ENCODE measurements at regions not wholly inside any gene's neighbourhood (a gene's known extent, or its start where the extent isn't known, plus 50 kb on each side); places are given as distances from the start of the nearest gene placed in this dataset.
A peak's percentile ranks its signal among the peaks of the same experiment; 100 is the strongest.

DNA sequence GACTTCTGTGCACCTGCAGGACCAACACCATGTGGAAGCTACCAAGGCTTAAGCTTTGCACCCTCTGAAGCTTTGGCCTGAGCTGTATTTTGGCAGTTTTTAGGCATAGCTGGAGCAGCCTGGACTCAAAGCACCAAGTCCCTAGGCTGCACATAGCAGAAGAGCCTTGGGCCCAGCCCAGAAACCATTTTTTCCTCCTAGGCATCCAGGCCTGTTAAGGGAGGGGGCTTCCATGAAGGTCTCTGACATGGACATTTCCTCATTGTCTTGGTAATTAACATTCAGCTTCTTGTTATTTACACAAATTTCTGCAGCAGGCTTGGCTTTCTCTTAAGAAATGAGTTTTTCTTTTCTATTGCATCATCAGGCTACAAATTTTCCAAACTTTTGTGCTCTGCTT, 475.8 kb upstream of the FLRT2 start:
- TF ChIP-seq, protein P1, sequence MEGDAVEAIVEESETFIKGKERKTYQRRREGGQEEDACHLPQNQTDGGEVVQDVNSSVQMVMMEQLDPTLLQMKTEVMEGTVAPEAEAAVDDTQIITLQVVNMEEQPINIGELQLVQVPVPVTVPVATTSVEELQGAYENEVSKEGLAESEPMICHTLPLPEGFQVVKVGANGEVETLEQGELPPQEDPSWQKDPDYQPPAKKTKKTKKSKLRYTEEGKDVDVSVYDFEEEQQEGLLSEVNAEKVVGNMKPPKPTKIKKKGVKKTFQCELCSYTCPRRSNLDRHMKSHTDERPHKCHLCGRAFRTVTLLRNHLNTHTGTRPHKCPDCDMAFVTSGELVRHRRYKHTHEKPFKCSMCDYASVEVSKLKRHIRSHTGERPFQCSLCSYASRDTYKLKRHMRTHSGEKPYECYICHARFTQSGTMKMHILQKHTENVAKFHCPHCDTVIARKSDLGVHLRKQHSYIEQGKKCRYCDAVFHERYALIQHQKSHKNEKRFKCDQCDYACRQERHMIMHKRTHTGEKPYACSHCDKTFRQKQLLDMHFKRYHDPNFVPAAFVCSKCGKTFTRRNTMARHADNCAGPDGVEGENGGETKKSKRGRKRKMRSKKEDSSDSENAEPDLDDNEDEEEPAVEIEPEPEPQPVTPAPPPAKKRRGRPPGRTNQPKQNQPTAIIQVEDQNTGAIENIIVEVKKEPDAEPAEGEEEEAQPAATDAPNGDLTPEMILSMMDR (IDR thresholded peaks at IDR 0.05): no peak
- TF ChIP-seq POLR2A (IDR thresholded peaks at IDR 0.05): no peak
- no peak for TF ChIP-seq EP300 (IDR thresholded peaks at IDR 0.05)
- TF ChIP-seq POLR2AphosphoS5 (IDR thresholded peaks at IDR 0.05): no peak
- no peaks in the 10 kb centered on the region for H3K4me1 ChIP-seq
- DNase-seq: no peak
- no peak overlapping the region for H3K4me3 ChIP-seq
- no peak for ATAC-seq (ENCODE audit: low FRiP score in 2 of 2)
- H3K27me3 ChIP-seq: no peaks in the 10 kb centered on the region
- peaks cover 0 to 12% (median 9%) of the 10 kb centered on the region in 4 donors for H3K9me3 ChIP-seq
- H3K36me3 ChIP-seq: no peaks in the 10 kb centered on the region
- no peak overlapping the region for H3K27ac ChIP-seq

- WGBS, 2 donors: 75 to 80% methylated on average over 1 of the region's 1 CpG
- ATAC-seq (ENCODE audit: low FRiP score in 2 of 2) (no peak), DNase-seq (no peak)
- TF ChIP-seq POLR2AphosphoS5 (IDR thresholded peaks at IDR 0.05): no peak
- TF ChIP-seq, protein P1 (IDR thresholded peaks at IDR 0.05): no peak
- no peak for TF ChIP-seq POLR2A (IDR thresholded peaks at IDR 0.05)
- TF ChIP-seq EP300 (IDR thresholded peaks at IDR 0.05): no peak
- Histone ChIP-seq H3K4me3 (no peak overlapping the region), H3K9me3 (peaks cover 0 to 12% (median 9%) of the 10 kb centered on the region in 4 donors), H3K36me3 (no peaks in the 10 kb centered on the region), H3K27ac (no peak overlapping the region), H3K27me3 (no peaks in the 10 kb centered on the region), H3K4me1 (no peaks in the 10 kb centered on the region)
Measured at GRCh38 chr14:85056267-85056666, 473.7 kb upstream of the FLRT2 start.

DNA sequence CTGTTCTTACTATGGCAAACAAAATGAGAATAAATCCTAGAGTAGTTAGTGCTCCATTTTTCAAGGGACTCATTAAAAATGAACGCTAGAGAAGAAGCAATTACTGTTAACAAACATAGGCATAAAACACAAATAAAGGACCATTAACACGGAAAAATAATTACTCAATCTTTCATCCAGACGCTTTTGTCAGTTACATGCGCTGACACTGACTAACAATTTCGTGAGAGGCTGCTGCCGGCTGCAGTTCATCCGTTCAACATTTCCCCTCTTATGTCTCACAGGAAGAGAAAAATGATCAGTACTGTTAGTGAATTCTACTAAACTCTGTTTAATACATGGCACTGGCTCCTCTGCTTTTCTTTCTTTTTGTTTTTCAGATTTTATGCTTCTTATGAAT, 472.7 kb upstream of the FLRT2 start:
- peaks cover 0 to 12% (median 9%) of the 10 kb centered on the region in 4 donors for H3K9me3 ChIP-seq
- no peak overlapping the region for H3K27ac ChIP-seq
- H3K4me1 ChIP-seq: no peaks in the 10 kb centered on the region
- TF ChIP-seq, protein P1 (IDR thresholded peaks at IDR 0.05): no peak
- no peak for TF ChIP-seq POLR2A (IDR thresholded peaks at IDR 0.05)
- TF ChIP-seq POLR2AphosphoS5 (IDR thresholded peaks at IDR 0.05): no peak
- no peak for TF ChIP-seq EP300 (IDR thresholded peaks at IDR 0.05)
- no peaks in the 10 kb centered on the region for H3K27me3 ChIP-seq
- no peaks in the 10 kb centered on the region for H3K36me3 ChIP-seq
- ATAC-seq (ENCODE audit: low FRiP score in 2 of 2): no peak
- DNase-seq: no peak
- WGBS, 2 donors: 54 to 70% methylated on average over 7 of the region's 7 CpGs
- no peak overlapping the region for H3K4me3 ChIP-seq

DNA sequence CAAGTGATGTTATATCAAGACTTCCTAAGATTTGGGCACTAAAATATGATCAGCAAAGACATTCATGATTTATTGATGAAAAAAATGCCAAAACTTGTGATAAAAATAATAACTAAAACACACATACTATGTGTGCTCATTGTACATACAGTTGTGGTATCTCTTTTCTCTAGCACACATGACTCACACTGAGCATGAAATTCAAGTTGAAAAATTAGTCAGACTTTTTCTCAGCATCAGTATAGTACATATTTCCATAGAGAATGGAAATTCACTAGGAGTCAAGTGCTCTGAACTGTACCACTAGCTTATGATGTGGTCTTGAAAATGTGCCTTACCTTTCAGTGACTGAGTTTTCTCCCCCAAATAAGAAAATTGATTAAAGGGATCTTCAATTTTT, 471.8 kb upstream of the FLRT2 start:
- no peaks in the 10 kb centered on the region for H3K4me1 ChIP-seq
- H3K4me3 ChIP-seq: no peak overlapping the region
- TF ChIP-seq, protein P1 (IDR thresholded peaks at IDR 0.05): no peak
- TF ChIP-seq POLR2AphosphoS5 (IDR thresholded peaks at IDR 0.05) (no peak), POLR2A (IDR thresholded peaks at IDR 0.05) (no peak), EP300 (IDR thresholded peaks at IDR 0.05) (no peak)
- H3K27me3 ChIP-seq: no peaks in the 10 kb centered on the region
- DNase-seq (no peak), ATAC-seq (ENCODE audit: low FRiP score in 2 of 2) (no peak)
- no peak overlapping the region for H3K27ac ChIP-seq
- H3K9me3 ChIP-seq: peaks cover 0 to 12% (median 9%) of the 10 kb centered on the region in 4 donors
- H3K36me3 ChIP-seq: no peaks in the 10 kb centered on the region

GRCh38 chr14:85060121-85060520, 469.8 kb upstream of the FLRT2 start:
- TF ChIP-seq POLR2A (IDR thresholded peaks at IDR 0.05) (no peak), POLR2AphosphoS5 (IDR thresholded peaks at IDR 0.05) (no peak), EP300 (IDR thresholded peaks at IDR 0.05) (no peak)
- TF ChIP-seq, protein P1 (IDR thresholded peaks at IDR 0.05): no peak
- no peaks in the 10 kb centered on the region for H3K9me3 ChIP-seq
- no peak overlapping the region for H3K27ac ChIP-seq
- H3K27me3 ChIP-seq: no peaks in the 10 kb centered on the region
- no peak for DNase-seq
- peak in 1 of 2 donors; percentile 36 for ATAC-seq (ENCODE audit: low FRiP score in 2 of 2)
- no peaks in the 10 kb centered on the region for H3K36me3 ChIP-seq
- no peaks in the 10 kb centered on the region for H3K4me1 ChIP-seq
- H3K4me3 ChIP-seq: no peak overlapping the region
- 76 to 85% methylated on average over 5 of the region's 5 CpGs for WGBS, 2 donors

Data from upper lobe of left lung (tissue), 6 donors.